ENCODE measurements at regions not wholly inside any gene's neighbourhood (a gene's known extent, or its start where the extent isn't known, plus 50 kb on each side); places are given as distances from the start of the nearest gene placed in this dataset.

DNA sequence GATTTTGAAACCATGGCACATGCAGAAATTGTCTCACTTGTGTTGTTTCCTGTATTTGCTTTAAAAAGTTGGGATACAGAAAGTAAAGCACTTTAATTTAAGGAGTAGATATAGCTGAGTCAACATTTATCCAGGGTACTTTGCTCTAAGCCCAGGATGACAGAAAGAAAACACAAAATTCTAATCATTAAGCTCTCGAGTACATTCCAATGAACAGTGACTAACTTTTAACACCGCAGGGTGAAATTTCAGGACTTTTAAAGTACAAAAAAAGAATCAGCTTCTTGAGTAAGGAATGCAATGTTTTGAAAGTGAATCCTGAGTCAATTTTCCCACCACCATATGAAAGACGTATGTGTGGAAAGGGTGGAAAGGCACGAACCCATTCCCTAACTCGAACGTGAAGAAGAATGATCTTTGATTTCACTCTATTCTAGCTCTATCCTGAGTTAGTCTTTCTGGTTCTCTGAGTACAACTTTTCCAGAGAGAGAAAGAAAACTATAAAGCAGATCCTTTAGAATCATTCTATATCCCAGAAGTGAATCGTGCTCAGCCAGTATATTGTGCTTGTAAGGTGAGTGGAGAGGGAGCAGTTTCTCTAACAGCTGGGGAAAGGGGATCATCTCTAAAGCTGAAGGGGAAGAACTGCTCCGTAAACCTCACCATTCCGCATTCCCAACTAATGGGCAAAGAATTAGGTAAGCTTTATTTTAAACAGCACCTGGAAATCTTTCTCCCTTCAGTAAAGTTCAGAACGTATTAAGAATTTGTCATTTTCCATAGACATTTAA is 779.0 kb upstream of the FLRT2 start:
- Histone ChIP-seq H3K36me3 (ENCODE audit: insufficient read depth) (no peaks in the 10 kb centered on the region), H3K9me2 (ENCODE audit: insufficient read depth) (no peaks in the 10 kb centered on the region), H3K27ac (ENCODE audit: low read depth) (no peak overlapping the region), H2AFZ (no peak overlapping the region), H3K27me3 (ENCODE audit: insufficient read depth) (no peaks in the 10 kb centered on the region), H3F3A (replicated peaks; ENCODE audit: low read depth) (no peaks in the 10 kb centered on the region), H4K20me1 (replicated peaks; ENCODE audit: insufficient read depth) (no peaks in the 10 kb centered on the region), H3K4me1 (ENCODE audit: insufficient read depth) (peaks cover 12% of the 10 kb centered on the region; the same call in 1 of the 2 replicates), H3K4me2 (no peak overlapping the region), H3K4me3 (no peak overlapping the region), H3K79me2 (replicated peaks; ENCODE audit: insufficient read depth) (no peaks in the 10 kb centered on the region)
- no peak for TF ChIP-seq ZNF331 (CRISPR knock-in tag; IDR thresholded peaks at IDR 0.05; ENCODE audit: low read depth)
- TF ChIP-seq NANOG (IDR thresholded peaks at IDR 0.05; ENCODE audit: borderline replicate concordance), result no peak
- TF ChIP-seq CREB1 (CRISPR knock-in tag; IDR thresholded peaks at IDR 0.05; ENCODE audit: low read depth), result no peak
- TF ChIP-seq ZNF114 (CRISPR knock-in tag; IDR thresholded peaks at IDR 0.05), result no peak
- TF ChIP-seq REST (IDR thresholded peaks at IDR 0.05; ENCODE audit: unreplicated experiment), result no peak
- TF ChIP-seq EZH2 (IDR thresholded peaks at IDR 0.05; ENCODE audit: low read depth, unreplicated experiment), result no peak
- TF ChIP-seq EZH2phosphoT487 (IDR thresholded peaks at IDR 0.05; ENCODE audit: unreplicated experiment), result no peak
- TF ChIP-seq POLR2AphosphoS5 (IDR thresholded peaks at IDR 0.05; ENCODE audit: low read depth), result no peak
- TF ChIP-seq, protein P1, sequence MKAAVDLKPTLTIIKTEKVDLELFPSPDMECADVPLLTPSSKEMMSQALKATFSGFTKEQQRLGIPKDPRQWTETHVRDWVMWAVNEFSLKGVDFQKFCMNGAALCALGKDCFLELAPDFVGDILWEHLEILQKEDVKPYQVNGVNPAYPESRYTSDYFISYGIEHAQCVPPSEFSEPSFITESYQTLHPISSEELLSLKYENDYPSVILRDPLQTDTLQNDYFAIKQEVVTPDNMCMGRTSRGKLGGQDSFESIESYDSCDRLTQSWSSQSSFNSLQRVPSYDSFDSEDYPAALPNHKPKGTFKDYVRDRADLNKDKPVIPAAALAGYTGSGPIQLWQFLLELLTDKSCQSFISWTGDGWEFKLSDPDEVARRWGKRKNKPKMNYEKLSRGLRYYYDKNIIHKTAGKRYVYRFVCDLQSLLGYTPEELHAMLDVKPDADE (IDR thresholded peaks at IDR 0.05), result no peak
- TF ChIP-seq, protein P2, sequence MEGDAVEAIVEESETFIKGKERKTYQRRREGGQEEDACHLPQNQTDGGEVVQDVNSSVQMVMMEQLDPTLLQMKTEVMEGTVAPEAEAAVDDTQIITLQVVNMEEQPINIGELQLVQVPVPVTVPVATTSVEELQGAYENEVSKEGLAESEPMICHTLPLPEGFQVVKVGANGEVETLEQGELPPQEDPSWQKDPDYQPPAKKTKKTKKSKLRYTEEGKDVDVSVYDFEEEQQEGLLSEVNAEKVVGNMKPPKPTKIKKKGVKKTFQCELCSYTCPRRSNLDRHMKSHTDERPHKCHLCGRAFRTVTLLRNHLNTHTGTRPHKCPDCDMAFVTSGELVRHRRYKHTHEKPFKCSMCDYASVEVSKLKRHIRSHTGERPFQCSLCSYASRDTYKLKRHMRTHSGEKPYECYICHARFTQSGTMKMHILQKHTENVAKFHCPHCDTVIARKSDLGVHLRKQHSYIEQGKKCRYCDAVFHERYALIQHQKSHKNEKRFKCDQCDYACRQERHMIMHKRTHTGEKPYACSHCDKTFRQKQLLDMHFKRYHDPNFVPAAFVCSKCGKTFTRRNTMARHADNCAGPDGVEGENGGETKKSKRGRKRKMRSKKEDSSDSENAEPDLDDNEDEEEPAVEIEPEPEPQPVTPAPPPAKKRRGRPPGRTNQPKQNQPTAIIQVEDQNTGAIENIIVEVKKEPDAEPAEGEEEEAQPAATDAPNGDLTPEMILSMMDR (conservative IDR thresholded peaks at IDR 0.05; ENCODE audit: low read depth in 2 of 2), result no peak
- TF ChIP-seq, protein P3, sequence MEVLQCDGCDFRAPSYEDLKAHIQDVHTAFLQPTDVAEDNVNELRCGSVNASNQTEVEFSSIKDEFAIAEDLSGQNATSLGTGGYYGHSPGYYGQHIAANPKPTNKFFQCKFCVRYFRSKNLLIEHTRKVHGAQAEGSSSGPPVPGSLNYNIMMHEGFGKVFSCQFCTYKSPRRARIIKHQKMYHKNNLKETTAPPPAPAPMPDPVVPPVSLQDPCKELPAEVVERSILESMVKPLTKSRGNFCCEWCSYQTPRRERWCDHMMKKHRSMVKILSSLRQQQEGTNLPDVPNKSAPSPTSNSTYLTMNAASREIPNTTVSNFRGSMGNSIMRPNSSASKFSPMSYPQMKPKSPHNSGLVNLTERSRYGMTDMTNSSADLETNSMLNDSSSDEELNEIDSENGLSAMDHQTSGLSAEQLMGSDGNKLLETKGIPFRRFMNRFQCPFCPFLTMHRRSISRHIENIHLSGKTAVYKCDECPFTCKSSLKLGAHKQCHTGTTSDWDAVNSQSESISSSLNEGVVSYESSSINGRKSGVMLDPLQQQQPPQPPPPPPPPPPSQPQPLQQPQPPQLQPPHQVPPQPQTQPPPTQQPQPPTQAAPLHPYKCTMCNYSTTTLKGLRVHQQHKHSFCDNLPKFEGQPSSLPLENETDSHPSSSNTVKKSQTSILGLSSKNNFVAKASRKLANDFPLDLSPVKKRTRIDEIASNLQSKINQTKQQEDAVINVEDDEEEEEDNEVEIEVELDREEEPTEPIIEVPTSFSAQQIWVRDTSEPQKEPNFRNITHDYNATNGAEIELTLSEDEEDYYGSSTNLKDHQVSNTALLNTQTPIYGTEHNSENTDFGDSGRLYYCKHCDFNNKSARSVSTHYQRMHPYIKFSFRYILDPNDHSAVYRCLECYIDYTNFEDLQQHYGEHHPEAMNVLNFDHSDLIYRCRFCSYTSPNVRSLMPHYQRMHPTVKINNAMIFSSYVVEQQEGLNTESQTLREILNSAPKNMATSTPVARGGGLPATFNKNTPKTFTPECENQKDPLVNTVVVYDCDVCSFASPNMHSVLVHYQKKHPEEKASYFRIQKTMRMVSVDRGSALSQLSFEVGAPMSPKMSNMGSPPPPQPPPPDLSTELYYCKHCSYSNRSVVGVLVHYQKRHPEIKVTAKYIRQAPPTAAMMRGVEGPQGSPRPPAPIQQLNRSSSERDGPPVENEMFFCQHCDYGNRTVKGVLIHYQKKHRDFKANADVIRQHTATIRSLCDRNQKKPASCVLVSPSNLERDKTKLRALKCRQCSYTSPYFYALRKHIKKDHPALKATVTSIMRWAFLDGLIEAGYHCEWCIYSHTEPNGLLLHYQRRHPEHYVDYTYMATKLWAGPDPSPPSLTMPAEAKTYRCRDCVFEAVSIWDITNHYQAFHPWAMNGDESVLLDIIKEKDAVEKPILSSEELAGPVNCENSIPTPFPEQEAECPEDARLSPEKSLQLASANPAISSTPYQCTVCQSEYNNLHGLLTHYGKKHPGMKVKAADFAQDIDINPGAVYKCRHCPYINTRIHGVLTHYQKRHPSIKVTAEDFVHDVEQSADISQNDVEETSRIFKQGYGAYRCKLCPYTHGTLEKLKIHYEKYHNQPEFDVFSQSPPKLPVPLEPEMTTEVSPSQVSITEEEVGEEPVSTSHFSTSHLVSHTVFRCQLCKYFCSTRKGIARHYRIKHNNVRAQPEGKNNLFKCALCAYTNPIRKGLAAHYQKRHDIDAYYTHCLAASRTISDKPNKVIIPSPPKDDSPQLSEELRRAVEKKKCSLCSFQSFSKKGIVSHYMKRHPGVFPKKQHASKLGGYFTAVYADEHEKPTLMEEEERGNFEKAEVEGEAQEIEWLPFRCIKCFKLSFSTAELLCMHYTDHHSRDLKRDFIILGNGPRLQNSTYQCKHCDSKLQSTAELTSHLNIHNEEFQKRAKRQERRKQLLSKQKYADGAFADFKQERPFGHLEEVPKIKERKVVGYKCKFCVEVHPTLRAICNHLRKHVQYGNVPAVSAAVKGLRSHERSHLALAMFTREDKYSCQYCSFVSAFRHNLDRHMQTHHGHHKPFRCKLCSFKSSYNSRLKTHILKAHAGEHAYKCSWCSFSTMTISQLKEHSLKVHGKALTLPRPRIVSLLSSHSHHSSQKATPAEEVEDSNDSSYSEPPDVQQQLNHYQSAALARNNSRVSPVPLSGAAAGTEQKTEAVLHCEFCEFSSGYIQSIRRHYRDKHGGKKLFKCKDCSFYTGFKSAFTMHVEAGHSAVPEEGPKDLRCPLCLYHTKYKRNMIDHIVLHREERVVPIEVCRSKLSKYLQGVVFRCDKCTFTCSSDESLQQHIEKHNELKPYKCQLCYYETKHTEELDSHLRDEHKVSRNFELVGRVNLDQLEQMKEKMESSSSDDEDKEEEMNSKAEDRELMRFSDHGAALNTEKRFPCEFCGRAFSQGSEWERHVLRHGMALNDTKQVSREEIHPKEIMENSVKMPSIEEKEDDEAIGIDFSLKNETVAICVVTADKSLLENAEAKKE (CRISPR knock-in tag; IDR thresholded peaks at IDR 0.05), result no peak
- TF ChIP-seq STAT1 (IDR thresholded peaks at IDR 0.05; ENCODE audit: unreplicated experiment), result no peak
- TF ChIP-seq JUNB (IDR thresholded peaks at IDR 0.05; ENCODE audit: unreplicated experiment), result no peak
- Mint-ChIP-seq H3K27ac (0 out of 2 replicates have a peak overlapping the region, but pooled peaks have one; percentile 27), H3K36me3 (ENCODE audit: low read depth) (peaks cover 4% of the 10 kb centered on the region; the same call in 1 of the 3 replicates), H3K27me3 (ENCODE audit: insufficient read depth, low read depth, poor library complexity) (no peaks in the 10 kb centered on the region), H3K4me1 (peaks cover 23% of the 10 kb centered on the region; the same call in 2 of the 3 replicates), H3K9me3 (peaks cover 6% of the 10 kb centered on the region; the same call in 2 of the 3 replicates), H3K4me3 (no peak overlapping the region)
- DNase-seq (ENCODE audit: low spot score), result peak; percentile 13
- ATAC-seq, result peak; percentile 52; the same call in 1 of the 3 replicates

Data from GM23338 (cell line).